ENCODE measurements at regions not wholly inside any gene's neighbourhood (a gene's known extent, or its start where the extent isn't known, plus 50 kb on each side); places are given as distances from the start of the nearest gene placed in this dataset.

GRCh38 chr3:124586126-124587052, 143.9 kb upstream of the UMPS start:
- no peak for TF ChIP-seq SUZ12 (IDR thresholded peaks at IDR 0.05; ENCODE audit: extremely low read depth, insufficient read depth, insufficient read length)
- TF ChIP-seq YY1 (IDR thresholded peaks at IDR 0.05; ENCODE audit: insufficient read depth, insufficient read length) = no peak
